ENCODE measurements at regions not wholly inside any gene's neighbourhood (a gene's known extent, or its start where the extent isn't known, plus 50 kb on each side); places are given as distances from the start of the nearest gene placed in this dataset.

DNA sequence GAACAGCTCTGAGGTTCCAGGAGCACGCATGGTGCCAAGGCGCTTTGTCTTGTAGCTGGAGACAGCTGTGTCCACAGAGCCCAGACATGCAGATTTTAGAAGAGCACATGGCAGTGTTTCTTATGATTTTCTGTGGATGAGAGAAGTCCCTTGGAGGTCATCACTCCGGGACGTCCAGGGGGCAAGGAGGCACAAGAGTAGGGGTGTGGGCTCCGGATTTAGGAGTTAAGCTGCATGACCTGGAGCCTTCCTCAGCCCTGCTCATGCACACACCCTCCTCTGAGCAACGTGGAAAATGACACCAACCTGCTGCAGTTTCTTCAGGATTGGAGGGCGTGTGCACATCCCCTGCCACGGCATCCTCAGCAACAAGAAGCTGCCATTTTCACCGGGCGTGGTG lies 1286.7 kb downstream of the TBC1D22A start:
- Histone ChIP-seq H3K36me3 (no peaks in the 10 kb centered on the region), H3K27ac (no peak overlapping the region), H3K4me3 (no peak overlapping the region), H3K4me1 (ENCODE audit: low read depth) (no peaks in the 10 kb centered on the region), H3K27me3 (no peaks in the 10 kb centered on the region), H3K9me3 (ENCODE audit: low read depth) (no peaks in the 10 kb centered on the region)
- no peak for DNase-seq (ENCODE audit: low read depth in 1 of 2, low spot score in 1 of 2)
- TF ChIP-seq, protein P1, sequence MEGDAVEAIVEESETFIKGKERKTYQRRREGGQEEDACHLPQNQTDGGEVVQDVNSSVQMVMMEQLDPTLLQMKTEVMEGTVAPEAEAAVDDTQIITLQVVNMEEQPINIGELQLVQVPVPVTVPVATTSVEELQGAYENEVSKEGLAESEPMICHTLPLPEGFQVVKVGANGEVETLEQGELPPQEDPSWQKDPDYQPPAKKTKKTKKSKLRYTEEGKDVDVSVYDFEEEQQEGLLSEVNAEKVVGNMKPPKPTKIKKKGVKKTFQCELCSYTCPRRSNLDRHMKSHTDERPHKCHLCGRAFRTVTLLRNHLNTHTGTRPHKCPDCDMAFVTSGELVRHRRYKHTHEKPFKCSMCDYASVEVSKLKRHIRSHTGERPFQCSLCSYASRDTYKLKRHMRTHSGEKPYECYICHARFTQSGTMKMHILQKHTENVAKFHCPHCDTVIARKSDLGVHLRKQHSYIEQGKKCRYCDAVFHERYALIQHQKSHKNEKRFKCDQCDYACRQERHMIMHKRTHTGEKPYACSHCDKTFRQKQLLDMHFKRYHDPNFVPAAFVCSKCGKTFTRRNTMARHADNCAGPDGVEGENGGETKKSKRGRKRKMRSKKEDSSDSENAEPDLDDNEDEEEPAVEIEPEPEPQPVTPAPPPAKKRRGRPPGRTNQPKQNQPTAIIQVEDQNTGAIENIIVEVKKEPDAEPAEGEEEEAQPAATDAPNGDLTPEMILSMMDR (IDR thresholded peaks at IDR 0.05; ENCODE audit: low read depth, low read length): no peak

DNA sequence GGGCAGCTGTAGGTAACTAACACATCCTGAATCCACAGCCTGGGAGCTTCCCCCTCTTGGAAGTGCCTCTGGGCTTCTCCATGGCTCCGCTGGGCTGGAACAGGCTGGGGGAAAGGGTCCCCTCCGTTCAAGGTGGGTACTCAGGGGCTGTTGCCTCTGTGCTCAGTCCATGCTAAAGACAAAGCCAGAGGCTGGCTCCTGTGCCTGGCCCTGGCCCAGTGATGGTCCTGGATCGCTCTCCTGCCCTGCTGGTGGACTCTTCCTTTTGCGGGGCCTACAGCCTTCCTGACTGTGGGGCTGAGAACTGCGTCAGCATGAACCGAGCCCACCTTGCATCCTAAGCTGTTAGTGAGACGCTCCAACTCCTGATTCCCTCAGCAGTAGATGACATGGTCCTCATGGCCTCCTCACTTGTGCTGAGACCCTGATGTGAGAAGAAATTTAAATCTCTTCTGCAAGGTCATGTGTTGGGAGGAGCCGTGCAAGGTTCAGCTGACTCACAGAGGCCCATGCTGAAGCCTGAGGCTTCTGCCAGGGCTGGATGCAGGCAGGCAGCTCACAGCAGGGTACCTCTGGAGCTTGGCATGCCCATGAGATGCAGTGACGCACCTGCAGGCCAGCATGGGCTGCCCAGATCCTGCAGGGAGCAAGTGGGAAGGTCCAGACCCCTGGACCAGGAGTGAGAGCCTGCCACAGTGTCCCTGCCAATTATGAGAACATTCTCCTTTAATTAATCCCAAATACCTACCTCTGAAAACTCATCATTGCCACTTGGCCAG lies 1285.5 kb downstream of the TBC1D22A start:
- no peaks in the 10 kb centered on the region for H3K36me3 ChIP-seq
- DNase-seq (ENCODE audit: low read depth in 1 of 2, low spot score in 1 of 2): no peak
- no peak overlapping the region for H3K27ac ChIP-seq
- no peaks in the 10 kb centered on the region for H3K4me1 ChIP-seq (ENCODE audit: low read depth)
- H3K9me3 ChIP-seq (ENCODE audit: low read depth): no peaks in the 10 kb centered on the region
- TF ChIP-seq, protein P1 (IDR thresholded peaks at IDR 0.05; ENCODE audit: low read depth, low read length): no peak
- H3K4me3 ChIP-seq: no peak overlapping the region
- H3K27me3 ChIP-seq: no peaks in the 10 kb centered on the region

DNA sequence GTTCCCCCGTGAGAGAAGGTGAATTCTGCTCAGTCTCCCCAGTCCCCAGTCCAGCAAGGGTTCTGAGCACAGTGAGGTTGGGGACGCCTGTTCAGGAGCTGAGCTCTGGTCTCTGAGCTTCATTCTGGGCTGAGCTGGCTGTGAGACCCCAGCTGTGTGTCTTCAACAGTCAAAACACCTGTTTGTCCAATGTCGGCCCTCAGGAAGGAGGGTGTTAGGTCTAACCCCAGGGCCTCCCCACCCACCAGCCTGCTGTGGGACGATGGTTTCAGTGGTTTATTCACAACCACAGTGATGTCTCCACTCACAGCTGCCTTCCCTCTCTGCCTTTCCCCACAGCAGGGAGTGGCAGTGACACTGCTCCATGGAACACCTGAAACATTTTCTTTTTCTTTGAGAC lies 1282.9 kb downstream of the TBC1D22A start:
- Histone ChIP-seq H3K27me3 (no peaks in the 10 kb centered on the region), H3K27ac (no peak overlapping the region), H3K4me3 (no peak overlapping the region), H3K9me3 (ENCODE audit: low read depth) (no peaks in the 10 kb centered on the region), H3K4me1 (ENCODE audit: low read depth) (no peaks in the 10 kb centered on the region), H3K36me3 (no peaks in the 10 kb centered on the region)
- DNase-seq (ENCODE audit: low read depth in 1 of 2, low spot score in 1 of 2): no peak
- TF ChIP-seq, protein P1 (IDR thresholded peaks at IDR 0.05; ENCODE audit: low read depth, low read length): no peak

DNA sequence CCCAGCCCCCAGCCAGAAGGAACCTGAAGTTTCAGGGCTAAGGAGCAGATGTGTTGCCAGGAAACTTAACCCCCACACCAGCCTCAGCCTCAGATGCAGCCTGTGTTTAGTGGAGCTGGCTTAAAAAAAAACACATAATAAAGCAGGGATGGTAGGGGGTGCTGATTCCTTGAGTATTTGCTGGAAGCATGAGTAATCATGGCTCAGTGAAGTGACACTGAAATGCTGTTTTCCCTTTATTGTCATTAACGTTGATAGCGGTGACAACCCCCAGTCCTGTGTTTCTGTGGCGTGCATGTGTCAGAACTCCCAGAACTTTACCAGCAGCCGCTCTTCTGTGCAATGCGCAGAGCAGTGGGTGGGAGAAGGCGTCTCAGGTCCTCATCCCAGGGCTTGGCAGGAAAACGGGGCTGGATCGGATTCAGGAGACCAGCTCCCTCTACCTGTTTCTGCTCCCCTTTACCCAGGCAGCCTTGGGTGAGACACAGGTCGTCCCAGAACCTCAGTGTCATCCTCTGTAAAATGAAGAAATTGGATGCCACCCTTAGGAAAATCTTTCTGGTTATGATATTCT lies 1282.1 kb downstream of the TBC1D22A start:
- DNase-seq (ENCODE audit: low read depth in 1 of 2, low spot score in 1 of 2): no peak
- TF ChIP-seq, protein P1 (IDR thresholded peaks at IDR 0.05; ENCODE audit: low read depth, low read length): no peak
- no peaks in the 10 kb centered on the region for H3K27me3 ChIP-seq
- no peak overlapping the region for H3K4me3 ChIP-seq
- no peak overlapping the region for H3K27ac ChIP-seq
- no peaks in the 10 kb centered on the region for H3K9me3 ChIP-seq (ENCODE audit: low read depth)
- no peaks in the 10 kb centered on the region for H3K4me1 ChIP-seq (ENCODE audit: low read depth)
- no peaks in the 10 kb centered on the region for H3K36me3 ChIP-seq

DNA sequence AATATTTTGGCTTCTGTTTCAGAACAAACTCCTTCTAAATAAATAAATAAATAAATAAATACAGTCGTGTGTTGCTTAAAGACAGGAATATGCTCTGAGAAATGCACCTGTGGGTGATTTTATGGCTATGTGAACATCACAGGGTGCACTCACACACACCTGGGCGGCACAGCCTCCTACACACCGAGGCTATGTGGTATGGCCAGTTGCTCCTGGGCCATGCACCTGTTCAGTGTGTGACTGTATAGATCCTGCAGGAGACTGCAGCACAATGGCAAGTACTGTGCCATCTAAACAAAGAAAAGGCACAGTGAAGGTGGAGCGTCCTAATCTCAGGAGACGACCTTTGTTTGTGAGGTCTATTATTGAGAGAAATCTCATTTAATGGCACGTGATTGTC lies 1281.1 kb downstream of the TBC1D22A start:
- no peaks in the 10 kb centered on the region for H3K9me3 ChIP-seq (ENCODE audit: low read depth)
- no peaks in the 10 kb centered on the region for H3K36me3 ChIP-seq
- TF ChIP-seq, protein P1 (IDR thresholded peaks at IDR 0.05; ENCODE audit: low read depth, low read length): no peak
- H3K4me3 ChIP-seq: no peak overlapping the region
- no peak for DNase-seq (ENCODE audit: low read depth in 1 of 2, low spot score in 1 of 2)
- H3K27me3 ChIP-seq: no peaks in the 10 kb centered on the region
- H3K4me1 ChIP-seq (ENCODE audit: low read depth): no peaks in the 10 kb centered on the region
- no peak overlapping the region for H3K27ac ChIP-seq
